Posterior cingulate gyrus (tissue), 11 donors: ENCODE measurements at regions not wholly inside any gene's neighbourhood (a gene's known extent, or its start where the extent isn't known, plus 50 kb on each side); places are given as distances from the start of the nearest gene placed in this dataset.
"Not testable (repeated sequence)": the region's sequence is repeated elsewhere in the genome, so short reads cannot be mapped to it uniquely, and the experiment has no call there.

Experiments used
- DNase-seq, 10 donors: peaks; one replicate each; pipeline versions ENCODE4 v3.0.0 to v3.0.0-alpha.2; 2020 to 2021; ENCODE audit warnings: mixed read lengths in 3 of 10
- intact Hi-C: fragments of 100-400 bp; cut with DNase I; formaldehyde crosslinking; loops from one replicate; pipeline ENCODE4 v1.15.1; 2023

DNA sequence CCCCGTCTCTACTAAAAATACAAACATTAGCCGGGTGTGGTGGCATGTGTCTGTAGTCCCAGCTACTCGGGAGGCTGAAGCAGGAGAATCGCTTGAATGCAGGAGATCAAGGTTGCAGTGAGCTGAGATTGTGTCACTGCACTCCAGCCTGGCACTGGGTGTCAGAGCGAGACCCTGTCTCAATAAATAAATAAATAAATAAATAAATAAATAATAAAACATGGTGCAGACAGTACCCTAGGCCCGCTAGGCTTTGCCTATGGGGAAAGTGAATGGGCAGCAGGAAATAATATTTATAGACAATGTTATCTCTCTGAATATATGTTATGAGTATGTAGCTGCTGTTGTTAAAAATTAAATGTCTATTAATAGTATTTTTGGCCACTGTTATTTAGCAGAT lies 130.4 kb downstream of the LARP7 start:
- intact Hi-C loops: loop anchor here (2.0 to 5.0 kb wide), 2 partner anchors 49 to 170 kb away; no protein-coding TSS in a partner anchor
- DNase-seq: no peak

DNA sequence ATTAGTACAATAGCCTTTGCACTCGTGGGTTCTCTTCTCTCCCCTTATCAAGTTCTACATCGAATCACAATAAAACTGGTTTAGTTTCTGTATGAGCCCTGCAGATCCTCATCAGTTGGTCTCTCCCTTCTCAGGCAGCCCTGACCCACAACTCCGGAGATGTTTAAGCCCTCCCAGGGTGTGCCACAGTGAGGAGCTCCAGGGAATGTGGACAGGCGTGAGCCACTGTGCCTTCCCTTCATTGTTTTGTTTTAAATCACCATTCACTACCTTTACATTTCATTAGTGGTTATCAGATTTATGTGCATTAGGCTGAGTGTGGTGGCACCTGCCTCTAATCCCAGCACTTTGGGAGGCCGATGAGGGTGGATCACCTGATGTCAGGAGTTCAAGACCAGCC lies 133.2 kb downstream of the LARP7 start:
- intact Hi-C loops: no loop called here
- DNase-seq: no peak

GRCh38 chr4:112775801-112776200 lies 138.9 kb downstream of the LARP7 start:
- DNase-seq: no peak
- intact Hi-C loops: no loop called here

GRCh38 chr4:112776535-112776934 lies 139.6 kb downstream of the LARP7 start:
- no peak for DNase-seq
- intact Hi-C loops: no loop called here

DNA sequence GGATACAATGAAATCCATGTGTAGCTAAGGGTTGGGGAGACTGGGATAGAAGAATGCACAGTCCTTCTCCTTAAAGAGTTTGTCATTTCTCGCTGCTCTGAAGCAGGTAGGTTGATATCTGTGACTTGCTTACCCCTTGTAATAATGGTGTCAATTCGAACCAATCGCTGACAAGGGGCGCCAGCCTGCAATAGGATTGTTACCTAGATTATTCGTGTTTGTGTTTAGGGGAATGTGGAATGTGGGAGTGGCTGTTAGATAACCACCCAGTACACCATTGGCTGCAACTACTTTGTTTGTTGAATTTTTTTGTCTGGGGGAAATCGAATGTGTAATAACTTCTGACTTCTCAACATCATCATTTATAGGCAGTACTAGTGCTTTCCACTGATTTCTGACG lies 141.6 kb downstream of the LARP7 start:
- intact Hi-C loops: no loop called here
- no peak for DNase-seq

DNA sequence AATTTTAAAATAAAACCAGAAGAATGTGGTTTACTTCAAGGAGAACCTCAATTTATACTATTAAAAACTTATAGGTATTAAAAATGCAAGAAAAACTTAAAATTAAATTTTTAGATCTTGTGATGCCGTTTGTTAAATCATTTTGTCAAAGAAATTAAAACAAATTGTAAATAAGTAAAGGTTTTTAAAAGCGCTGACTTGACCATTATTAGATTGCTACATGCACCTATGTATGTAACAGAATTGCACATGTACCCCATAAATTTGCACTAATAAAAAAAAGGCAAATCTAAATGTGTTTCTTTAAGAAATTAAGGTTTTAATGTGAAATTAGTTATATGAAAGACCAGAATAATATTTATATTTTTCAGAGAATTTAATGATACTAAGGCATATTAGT lies 156.1 kb downstream of the LARP7 start:
- intact Hi-C loops: no loop called here
- no peak for DNase-seq

- intact Hi-C loops: no loop called here
- no peak for DNase-seq
Measured at GRCh38 chr4:112800001-112800400, 163.1 kb downstream of the LARP7 start.

GRCh38 chr4:112801341-112801740 lies 164.4 kb downstream of the LARP7 start:
- DNase-seq: no peak
- intact Hi-C loops: no loop called here

- intact Hi-C loops: no loop called here
Measured at GRCh38 chr4:112802780-112803179, 165.8 kb downstream of the LARP7 start.

GRCh38 chr4:112807083-112807482 lies 170.1 kb downstream of the LARP7 start:
- no peak for DNase-seq
- intact Hi-C loops: no loop called here

More at GRCh38 chr4:112802780-112803179, 165.8 kb downstream of the LARP7 start:
- DNase-seq: no peak

DNA sequence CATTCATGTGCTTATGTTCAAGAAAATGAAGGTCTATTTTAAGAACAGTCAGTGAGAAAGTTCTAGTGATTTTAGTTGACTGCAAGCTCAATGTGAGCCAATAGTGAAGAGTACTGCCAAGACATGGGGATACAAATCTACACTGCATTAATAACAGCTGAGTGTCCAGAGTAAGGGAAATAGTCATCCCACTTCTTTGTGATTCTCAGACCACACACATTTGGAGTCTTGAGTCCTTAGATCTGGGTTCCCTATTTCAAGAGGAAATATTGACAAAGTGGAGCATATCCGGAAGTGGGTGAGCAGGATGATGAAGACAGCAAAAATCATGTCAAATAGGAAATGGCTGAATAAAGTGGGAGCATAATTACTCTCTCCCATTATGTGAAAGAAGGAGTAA lies 171.1 kb downstream of the LARP7 start:
- intact Hi-C loops: no loop called here
- DNase-seq: no peak

DNA sequence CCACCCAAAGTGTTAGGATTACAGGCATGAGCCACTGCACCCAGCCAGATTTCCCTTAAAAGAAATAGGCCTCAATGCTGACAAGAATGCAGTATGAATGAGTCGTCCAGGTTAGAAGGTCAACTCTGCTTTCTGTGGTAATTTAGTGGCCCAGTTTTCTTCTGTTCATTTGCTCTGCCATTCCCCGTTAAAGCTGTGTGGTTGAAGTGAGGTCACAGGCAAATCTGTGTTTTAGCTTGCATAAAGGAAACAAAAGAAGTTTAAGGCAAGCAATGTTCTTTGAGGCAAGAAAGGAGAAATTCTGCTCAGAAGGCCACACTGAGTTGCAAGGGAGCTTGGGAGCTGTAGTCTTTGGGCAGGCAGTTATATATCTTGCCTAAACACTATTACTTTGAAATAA lies 176.8 kb downstream of the LARP7 start:
- no peak for DNase-seq
- intact Hi-C loops: no loop called here

GRCh38 chr4:112817933-112818593 lies 181.1 kb downstream of the LARP7 start:
- intact Hi-C loops: loop anchor here (2.0 kb wide), 1 partner anchor 51 kb away; no protein-coding TSS in a partner anchor
- peak; percentile 80 to 98 (median 87) for DNase-seq

- DNase-seq: peak in 7 of 10 donors; percentile 19 to 87 (median 29)
- intact Hi-C loops: no loop called here
Measured at GRCh38 chr4:112818594-112818965, 181.6 kb downstream of the LARP7 start.

DNA sequence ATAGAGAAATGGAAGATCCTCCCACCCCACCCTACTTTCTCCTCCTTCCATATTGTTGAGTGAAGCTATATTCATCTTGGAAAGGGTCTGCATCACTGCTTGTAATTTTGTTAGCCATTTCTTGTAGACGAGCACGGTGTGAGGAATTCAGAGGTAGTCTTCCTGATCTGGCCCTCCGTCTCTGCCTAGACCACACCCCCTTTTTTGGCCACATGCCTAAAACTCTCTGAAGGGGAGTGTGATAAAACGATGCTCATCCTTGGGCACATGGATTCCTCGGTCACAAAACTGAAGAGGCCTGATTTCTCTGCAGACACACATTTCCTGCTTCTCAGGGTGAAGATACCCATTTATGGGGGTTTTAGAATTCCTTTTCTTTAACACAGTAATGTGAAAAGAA lies 182.8 kb downstream of the LARP7 start:
- intact Hi-C loops: no loop called here
- no peak for DNase-seq

GRCh38 chr4:112823156-112823555 lies 186.2 kb downstream of the LARP7 start:
- DNase-seq: no peak
- intact Hi-C loops: no loop called here

- intact Hi-C loops: no loop called here
- no peak for DNase-seq
Measured at GRCh38 chr4:112823606-112824005, 186.7 kb downstream of the LARP7 start.

DNA sequence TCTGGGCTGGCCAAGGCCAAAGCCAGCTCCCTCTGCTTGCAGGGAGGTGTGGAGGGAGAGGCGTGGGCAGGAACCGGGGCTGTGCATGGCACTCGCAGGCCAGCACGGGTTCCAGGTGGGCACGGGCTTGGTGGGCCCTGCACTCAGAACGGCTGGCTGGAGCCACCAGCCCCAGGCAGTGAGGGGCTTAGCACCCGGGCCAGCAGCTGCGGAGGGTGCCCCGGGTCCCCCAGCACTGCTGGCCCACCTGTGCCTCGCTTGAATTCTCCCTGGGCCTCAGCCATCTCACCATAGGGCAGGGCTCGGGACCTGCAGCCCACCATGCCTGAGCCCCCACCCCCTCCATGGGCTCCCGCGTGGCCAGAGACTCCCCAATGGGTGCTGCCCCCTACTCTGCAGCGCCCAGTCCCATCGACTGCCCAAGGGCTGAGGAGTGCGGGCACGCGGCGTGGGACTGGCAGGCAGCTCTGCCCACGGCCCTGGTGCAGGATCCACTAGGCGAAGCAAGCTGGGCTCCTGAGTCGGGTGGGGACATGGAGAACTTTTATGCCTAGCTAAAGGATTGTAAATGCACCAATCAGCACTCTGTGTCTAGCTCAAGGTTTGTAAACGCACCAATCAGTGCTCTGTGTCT lies 193.9 kb downstream of the LARP7 start:
- peak in 1 of 10 donors; percentile 81 for DNase-seq
- intact Hi-C loops: no loop called here

GRCh38 chr4:112832493-112832892 lies 195.6 kb downstream of the LARP7 start:
- DNase-seq: no peak
- intact Hi-C loops: no loop called here

- intact Hi-C loops: no loop called here
- DNase-seq: no peak
Measured at GRCh38 chr4:112836895-112837294, 200.0 kb downstream of the LARP7 start.

- DNase-seq, intact Hi-C loops: not testable (repeated sequence)
Measured at GRCh38 chr4:112838015-112838414, 201.1 kb downstream of the LARP7 start.

DNA sequence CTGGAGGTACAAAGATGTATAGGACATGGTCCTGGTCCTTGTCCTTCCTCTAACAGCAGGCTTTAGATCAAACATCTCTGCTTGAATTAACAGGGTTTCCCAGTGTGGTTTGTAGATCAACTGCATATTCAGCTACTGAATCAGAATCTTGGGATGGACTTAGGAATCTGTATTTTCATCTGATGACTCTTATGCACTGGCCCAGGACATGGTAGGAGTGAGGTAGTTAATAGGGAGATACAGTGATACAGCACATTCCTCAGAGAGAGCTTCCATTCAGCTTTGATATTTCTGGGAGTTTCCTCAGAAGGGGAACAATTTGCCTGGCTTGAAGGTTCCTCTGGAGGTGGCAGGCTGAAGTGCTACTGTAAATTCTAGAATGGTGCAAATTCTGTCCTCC lies 203.1 kb downstream of the LARP7 start:
- no peak for DNase-seq
- intact Hi-C loops: no loop called here
